NCI-H1092 (cell line): ENCODE measurements at regions not wholly inside any gene's neighbourhood (a gene's known extent, or its start where the extent isn't known, plus 50 kb on each side); places are given as distances from the start of the nearest gene placed in this dataset.
A peak's percentile ranks its signal among the peaks of the same experiment; 100 is the strongest.

ENCODE experiments used
- DNase-seq: peaks from one replicate; lab custom pipeline; 2025; lab: John Stamatoyannopoulos, UW

GRCh38 chr15:61528581-61528910, 299.4 kb upstream of the RORA start:
- no peak for DNase-seq

GRCh38 chr15:61527836-61528580, 298.9 kb upstream of the RORA start:
- peak; percentile 8 for DNase-seq

DNA sequence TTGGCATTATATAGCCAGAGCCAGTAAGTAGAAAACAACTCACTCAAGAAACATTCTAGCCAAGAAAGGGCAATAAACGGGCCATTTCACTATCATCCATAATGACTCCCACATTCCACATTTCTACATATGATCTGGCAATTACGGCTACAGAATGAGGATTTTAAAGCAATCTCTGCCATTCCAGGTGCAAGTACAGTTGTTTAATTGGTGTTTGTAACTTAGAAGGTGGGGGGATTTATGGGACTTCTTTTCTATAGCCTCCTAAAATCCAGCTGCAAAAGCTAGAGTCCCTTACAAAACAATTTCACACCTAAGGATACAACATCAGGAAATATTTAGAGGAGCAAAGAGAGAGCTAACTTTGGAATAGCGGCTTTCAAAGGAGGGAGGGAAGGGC, 295.4 kb upstream of the RORA start:
- no peak for DNase-seq

- DNase-seq, result no peak
These were observed 295.0 kb upstream of the RORA start for GRCh38 chr15:61524086-61524485.

DNA sequence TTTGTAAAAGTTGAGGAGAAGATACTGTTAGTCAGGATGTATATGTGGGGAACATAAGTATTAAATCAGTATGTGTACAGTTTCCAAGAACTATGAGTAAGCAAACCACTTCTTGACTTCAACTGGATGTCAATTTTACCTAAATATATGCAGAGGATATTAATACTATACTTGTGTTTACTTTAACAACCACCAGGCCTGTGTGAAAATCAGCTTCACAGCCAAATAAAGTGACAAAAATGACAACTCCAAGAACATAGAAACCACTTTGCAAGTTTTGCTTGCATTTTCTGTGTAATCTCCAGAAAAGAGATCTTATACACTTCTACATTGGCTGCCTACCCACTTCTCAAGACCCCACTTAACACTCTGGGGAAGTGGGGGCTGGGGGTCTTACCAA, 293.3 kb upstream of the RORA start:
- no peak for DNase-seq

DNA sequence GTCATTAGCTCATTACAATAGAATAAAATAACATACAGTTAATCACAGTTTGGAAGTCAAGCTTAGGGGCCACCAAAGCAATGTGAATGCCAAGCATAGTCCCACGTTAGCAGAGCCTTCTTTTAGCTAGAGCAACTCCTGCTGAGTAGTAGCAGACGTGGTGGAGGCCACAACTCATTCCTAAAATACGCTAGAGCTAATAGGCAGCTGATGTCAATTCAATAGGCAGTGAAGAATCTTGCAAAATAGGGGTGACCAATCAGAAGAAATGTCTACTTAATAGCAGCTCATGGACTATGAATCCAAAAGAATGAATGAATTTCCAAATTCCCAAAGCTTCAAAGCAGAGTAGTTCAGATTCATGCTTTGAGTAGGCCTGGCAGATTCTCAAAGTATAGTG, 292.9 kb upstream of the RORA start:
- DNase-seq, result no peak

GRCh38 chr15:61519296-61519695, 290.2 kb upstream of the RORA start:
- no peak for DNase-seq

DNA sequence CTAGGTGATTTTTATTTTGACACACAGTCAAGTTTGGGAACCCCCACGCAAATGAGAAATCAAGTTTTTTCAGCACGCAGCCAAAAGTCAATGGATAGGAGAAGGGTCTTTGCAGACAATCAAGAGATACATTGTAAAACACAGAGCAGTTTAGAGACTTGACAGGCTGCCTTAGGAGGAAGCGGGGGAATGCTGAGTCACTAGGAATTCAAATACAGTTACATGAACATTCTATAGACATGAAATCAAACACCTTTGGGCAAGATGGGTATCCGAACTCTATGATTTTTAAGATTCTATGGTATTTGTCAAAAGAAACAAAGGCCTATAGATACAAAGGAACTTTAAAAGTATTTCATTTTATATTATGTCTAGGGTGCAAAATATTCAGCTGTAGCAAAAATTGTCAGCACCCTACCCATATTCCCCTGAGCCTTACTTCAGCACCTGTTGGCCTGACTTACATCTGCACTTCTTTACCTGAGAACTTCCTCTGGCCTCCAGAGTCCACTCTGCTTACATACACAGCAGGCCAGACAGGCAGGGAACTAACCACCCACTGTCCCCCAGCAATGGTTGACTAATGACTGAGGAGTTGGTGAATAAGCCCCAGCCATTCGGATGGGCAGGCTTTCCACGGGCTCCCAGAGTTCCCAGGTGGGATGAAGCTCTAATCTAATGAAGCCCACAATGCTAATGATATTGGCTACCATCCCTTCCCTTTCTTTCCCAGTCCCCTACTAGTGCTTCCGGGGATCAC, 289.3 kb upstream of the RORA start:
- DNase-seq, result no peak

DNA sequence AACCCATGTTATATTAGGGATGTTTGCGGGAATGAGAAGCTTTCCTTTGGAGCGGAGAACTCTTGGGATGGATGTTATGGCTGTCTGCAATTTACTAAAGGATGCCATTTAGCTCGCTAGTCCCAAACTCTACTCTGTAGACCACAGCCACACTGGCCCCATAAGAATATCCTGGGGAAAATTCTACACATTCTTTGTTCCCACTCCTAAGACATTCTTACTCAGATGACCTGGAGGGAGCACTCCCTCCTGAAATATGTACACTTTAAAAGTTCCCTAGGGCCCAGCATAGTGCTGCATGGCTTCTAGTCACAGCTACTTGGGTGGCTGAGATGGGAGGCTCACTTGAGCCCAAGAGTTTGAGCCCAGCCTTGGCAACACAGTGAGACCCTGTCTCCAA, 288.7 kb upstream of the RORA start:
- DNase-seq, result no peak

- DNase-seq, result no peak
These were observed 288.2 kb upstream of the RORA start for GRCh38 chr15:61517335-61517734.

DNA sequence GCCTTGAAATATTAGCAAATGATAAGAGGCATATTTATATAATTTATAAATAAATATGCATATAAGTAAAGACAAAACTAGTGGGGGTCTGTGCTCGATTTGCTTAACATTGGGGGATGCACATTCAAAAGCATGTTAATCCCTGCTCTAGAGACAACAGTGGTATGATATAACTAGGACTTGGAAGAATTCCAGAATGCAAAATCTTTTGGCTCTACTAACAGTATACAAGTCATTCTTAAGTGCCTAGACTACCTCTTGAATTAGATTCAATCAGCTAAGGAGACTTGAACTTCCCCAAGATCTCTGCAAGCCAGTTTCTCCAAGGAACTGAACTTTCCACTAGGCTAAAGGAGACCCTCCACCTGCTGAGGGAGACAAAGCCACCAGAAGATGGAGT, 282.7 kb upstream of the RORA start:
- no peak for DNase-seq

GRCh38 chr15:61511089-61511488, 282.0 kb upstream of the RORA start:
- DNase-seq, result no peak

GRCh38 chr15:61509327-61509840, 280.3 kb upstream of the RORA start:
- no peak for DNase-seq

DNA sequence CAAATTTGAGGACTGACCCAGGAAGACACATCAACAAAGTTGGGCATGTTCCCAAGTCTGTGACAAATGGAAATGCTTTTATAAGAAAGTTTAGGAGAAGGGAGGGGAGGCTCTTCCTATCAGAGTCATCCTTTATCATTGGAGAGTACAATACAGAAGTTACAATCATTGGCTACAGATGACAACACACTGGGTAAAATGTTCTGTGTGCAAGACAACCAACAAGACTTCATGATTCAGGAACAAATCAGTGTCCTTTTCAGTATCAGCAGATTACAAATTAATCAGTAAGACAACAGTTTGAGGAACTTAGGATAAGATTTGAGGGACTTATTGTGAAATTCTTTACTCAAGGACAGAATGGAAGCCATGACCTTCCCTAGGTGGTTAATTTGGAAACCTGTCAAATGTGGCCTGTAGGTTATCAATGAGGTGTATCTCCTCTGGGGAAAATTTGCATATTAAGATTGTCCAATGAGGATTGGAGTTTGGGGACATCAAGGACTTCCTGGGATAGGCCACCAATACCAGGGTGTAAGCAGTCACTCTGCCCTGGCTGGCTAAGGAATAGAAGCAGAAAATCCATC, 274.4 kb upstream of the RORA start:
- no peak for DNase-seq

DNA sequence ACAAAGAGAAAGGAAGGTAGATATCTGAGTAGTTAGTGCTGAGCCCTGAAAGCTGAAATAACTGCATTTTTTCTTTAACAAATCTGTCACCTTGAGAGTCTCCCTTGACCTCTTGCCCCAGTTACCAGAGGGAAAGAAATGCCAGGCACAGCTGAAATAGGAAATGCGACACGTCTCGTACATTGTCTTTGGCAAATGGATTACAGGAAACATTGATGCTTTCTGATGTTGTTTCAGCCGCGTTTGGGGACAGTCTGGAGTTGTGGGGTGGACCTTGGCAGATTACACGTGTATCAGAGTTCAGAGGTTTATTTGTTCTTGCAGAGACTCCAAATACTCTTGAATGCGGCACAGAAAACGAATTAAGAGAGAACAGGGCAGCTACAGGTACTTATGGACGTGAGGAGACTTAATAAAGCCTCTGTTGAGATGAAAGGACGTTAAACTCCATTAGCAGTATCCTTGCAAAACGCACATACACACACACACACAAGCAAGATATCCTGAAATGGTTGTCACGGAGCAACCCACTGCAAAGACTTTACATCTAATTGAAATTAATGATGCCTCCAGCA, 272.8 kb upstream of the RORA start:
- no peak for DNase-seq

DNA sequence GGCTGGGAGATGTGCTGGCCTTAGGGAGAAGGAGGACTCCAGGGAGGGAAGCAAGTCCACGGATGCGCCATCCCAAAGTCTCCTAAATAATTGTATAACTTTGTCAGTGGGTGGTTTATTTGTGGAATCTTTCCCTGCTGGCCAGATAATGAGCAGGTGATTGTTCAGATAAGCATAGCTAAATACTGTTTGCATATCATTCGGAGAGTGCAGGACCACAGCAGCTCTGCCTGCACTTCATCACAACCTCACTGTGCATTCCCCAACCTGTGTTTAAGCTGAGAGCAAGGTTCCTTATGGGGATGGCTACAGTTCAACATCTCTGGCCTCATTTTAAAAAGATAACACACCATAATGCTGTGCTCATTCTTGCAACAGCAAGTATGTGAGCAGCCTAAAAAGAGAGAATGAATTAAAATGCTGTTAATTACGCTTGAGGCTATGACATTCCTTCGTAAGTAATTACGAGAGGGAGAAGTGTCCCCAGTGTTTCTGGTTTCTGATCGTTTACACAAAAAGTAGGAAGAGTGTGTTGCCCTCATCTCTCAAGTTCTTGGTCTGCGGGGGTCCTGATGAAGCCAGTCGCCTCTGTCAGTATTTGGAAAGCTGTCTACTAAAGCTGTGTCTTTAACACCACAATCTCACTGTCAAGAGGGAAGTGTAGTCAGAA, 272.0 kb upstream of the RORA start:
- DNase-seq, result no peak

DNA sequence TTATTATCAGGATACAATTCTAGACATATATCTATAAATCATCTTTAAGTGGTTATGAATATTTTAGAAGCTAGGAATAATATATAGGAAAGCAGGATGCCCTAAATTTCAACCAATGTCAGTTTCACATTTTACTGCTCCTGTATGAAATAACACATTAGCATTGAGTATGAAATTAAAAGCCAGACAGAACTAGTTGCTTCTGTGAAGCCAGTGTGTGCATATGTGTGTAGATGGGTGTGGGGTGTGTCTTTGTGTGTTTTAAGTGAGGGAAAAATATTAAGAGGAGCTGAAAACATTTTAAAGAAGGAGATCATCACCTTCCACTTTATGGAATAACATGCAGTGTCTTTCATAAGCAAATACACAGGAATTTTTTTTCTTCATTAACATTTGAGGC, 271.4 kb upstream of the RORA start:
- no peak for DNase-seq

GRCh38 chr15:61499376-61499775, 270.3 kb upstream of the RORA start:
- no peak for DNase-seq

DNA sequence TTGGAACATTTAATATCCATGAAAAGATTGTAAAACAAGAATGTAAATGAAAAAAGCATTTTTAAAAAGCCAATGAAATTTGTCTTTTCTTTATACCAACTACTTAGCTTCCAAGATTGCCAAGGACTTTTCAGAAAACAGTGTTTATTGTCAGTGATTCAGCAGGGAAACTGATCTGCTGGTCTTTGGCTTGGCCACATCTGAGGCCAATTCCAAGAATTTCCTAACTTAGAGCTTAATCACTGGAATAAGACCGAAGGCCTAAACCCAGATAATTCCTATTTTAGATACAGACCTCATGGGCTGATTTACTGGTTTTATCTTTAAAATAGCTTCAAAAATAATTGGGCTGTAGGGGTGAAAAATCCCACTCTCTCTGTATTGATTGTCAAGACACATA, 260.5 kb upstream of the RORA start:
- no peak for DNase-seq

GRCh38 chr15:61483599-61483998, 254.5 kb upstream of the RORA start:
- DNase-seq, result no peak

- no peak for DNase-seq
These were observed 252.8 kb upstream of the RORA start for GRCh38 chr15:61481886-61482285.

- DNase-seq, result no peak
These were observed 251.8 kb upstream of the RORA start for GRCh38 chr15:61480863-61481262.
